Erythroblast (primary cell): ENCODE measurements at regions not wholly inside any gene's neighbourhood (a gene's known extent, or its start where the extent isn't known, plus 50 kb on each side); places are given as distances from the start of the nearest gene placed in this dataset.
"Not testable (repeated sequence)": the region's sequence is repeated elsewhere in the genome, so short reads cannot be mapped to it uniquely, and the experiment has no call there.

ENCODE experiments used
- DNase-seq, 2 experiments: peaks; one replicate each; lab custom pipeline; 2025; lab: John Stamatoyannopoulos, UW
- GATA1 ChIP-seq: IDR thresholded peaks from 2 replicates; pipeline ENCODE4 v1.6.1; 2011; ENCODE audit warnings: low read depth, mild to moderate bottlenecking, control low read depth, low read length, moderate library complexity
- POLR2A ChIP-seq: IDR thresholded peaks from 2 replicates; pipeline ENCODE4 v1.6.1; 2011; ENCODE audit warnings: mild to moderate bottlenecking, low read length

GRCh38 chr3:177350121-177350520 is 152.8 kb upstream of the TBL1XR1 start:
- TF ChIP-seq POLR2A (no peak), GATA1 (no peak)
- DNase-seq, result no peak

- no peak for DNase-seq
- TF ChIP-seq POLR2A (no peak), GATA1 (no peak)
Measured at GRCh38 chr3:177351206-177351605, 153.9 kb upstream of the TBL1XR1 start.

DNA sequence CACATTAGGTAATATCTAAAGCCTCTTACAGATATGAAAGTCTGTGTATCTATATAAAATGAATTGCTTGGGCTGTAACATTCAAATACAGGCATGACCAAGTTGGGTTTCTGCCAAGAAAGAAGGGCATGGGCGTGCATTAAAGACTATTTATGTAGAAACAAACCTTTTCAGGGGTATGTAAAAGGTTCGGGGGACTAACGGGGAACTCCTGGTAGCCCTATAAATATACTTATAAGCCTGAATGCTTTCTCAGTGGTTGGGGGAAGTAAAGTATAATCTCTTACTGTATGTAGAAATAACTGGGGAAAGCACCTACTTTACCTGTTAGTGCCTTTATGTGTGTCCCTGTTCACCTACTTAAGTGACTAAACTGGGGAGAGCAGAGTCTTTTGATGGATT is 154.5 kb upstream of the TBL1XR1 start:
- no peak for TF ChIP-seq GATA1
- TF ChIP-seq POLR2A, result no peak
- no peak for DNase-seq

DNA sequence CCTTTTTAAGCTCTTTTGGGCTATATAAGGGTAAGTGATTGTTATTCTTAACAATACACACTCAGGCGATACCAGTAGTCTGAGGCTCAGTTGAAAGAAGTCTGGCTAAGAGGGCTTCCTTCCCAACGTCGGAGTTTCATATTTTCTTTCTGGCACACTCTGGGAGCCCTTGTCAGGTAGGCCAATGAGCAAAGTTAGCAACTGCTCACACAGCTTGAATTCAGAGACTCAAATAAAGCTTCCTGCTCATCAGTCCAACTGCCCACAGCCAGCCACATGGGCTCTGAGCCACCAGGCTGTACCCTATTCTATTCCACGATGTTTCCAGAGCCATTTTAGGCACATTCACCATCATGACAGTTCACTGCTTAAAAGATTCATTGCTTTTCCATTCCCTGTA is 155.1 kb upstream of the TBL1XR1 start:
- DNase-seq, result no peak
- TF ChIP-seq GATA1 (no peak), POLR2A (no peak)

DNA sequence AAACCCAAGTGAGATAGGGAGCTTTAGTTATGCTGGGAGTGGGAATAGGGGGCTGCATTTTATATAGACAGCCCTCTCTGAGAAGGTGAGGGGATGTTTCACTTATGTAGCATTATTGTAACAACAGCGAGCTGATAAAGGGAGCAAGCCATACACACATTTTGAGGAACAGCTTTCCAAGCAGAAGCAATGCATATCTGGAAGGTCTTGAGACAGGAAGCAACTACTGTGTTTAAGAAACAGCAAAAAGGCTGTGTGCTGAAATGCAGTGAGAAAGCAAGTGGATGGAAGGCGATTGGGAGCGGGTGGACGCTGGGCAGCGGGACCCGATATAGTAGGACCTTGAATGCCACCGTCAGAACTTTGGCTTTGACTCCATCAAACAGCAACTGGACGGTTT is 155.9 kb upstream of the TBL1XR1 start:
- no peak for DNase-seq
- TF ChIP-seq POLR2A, result no peak
- no peak for TF ChIP-seq GATA1

DNA sequence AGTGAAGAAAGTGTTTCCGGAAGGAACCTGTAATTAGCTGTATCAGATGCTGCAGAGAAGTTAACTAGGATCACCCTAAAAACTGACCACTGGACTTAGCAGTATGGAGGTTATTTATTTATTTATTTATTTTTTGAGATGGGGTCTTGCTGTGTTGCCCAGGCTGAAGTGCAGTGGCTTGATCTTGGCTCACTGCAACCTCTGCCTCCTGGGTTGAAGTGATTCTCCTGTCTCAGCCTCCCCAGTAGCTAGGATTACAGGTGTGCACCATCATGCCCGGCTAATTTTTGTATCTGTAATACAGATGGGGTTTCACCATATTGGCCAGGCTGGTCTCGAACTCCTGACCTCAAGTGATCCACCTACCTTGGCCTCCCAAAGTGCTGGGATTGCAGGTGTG is 156.6 kb upstream of the TBL1XR1 start:
- not testable (repeated sequence) for DNase-seq

- no peak for DNase-seq
- TF ChIP-seq GATA1, result no peak
- TF ChIP-seq POLR2A, result no peak
Measured at GRCh38 chr3:177354466-177354865, 157.2 kb upstream of the TBL1XR1 start.

GRCh38 chr3:177356113-177356512 is 158.8 kb upstream of the TBL1XR1 start:
- DNase-seq, result no peak
- TF ChIP-seq POLR2A, result no peak
- TF ChIP-seq GATA1, result no peak

GRCh38 chr3:177356952-177357351 is 159.7 kb upstream of the TBL1XR1 start:
- TF ChIP-seq GATA1 (no peak), POLR2A (no peak)

GRCh38 chr3:177357352-177358090 is 160.2 kb upstream of the TBL1XR1 start:
- TF ChIP-seq GATA1 (no peak), POLR2A (peak; percentile 42)
- DNase-seq, result peak; percentile 82 to 86

More at GRCh38 chr3:177356952-177357351, 159.7 kb upstream of the TBL1XR1 start:
- DNase-seq, result no peak

GRCh38 chr3:177358091-177358976 is 161.1 kb upstream of the TBL1XR1 start:
- no peak for TF ChIP-seq GATA1

DNA sequence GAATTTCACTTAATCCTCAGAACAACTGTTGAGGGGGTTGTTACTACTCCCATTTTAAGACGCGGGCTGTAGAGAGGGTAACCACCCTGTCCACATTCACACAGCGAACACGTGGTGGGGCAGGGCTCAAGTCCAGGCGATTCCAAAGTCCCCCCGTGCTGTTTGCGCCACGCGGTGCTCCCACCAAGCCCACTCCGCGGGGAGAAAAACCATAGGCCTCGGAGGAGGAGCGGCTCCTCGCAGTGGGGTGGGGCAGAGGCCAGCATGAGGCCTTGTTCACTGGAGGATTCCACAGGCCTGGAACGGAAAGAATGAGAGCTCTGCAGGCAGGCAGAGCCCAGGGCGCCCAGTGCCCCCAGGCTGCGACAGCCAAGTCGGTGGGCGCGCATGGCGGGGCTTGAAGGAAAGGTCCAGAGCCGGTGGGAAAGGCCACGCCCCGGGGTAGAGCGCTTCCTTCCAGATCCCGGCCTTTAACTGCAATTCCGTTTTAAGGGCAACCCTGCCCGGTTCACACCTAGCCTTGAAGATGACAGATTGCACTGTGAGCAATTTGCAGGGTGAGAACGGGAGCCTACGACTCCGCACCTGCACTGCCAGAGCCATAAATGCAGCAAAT is 161.8 kb upstream of the TBL1XR1 start:
- no peak for TF ChIP-seq GATA1
- TF ChIP-seq POLR2A, result no peak
- peak; percentile 74 to 82 for DNase-seq

More at GRCh38 chr3:177358091-177358976, 161.1 kb upstream of the TBL1XR1 start:
- peak; percentile 86 to 89 for DNase-seq

- TF ChIP-seq GATA1, result no peak
- TF ChIP-seq POLR2A, result peak; percentile 70
- peak; percentile 98 for DNase-seq
Measured at GRCh38 chr3:177359593-177360357, 162.5 kb upstream of the TBL1XR1 start.
